K562 (cell line): ENCODE measurements at regions not wholly inside any gene's neighbourhood (a gene's known extent, or its start where the extent isn't known, plus 50 kb on each side); places are given as distances from the start of the nearest gene placed in this dataset.
A peak's percentile ranks its signal among the peaks of the same experiment; 100 is the strongest.

ENCODE experiments used
- ATAC-seq: fragments of 200-7000 bp; cut with Tn5 transposase; 3 replicates; pipeline ENCODE4 v1.9.1; 2020; ENCODE audit warnings: moderate library complexity
- BruUV-seq: library from RNA; stranded (reverse); fragments of 400-500 nt; replicated peaks from 2 replicates; lab custom pipeline; 2021; lab: Mats Ljungman, UMichigan
- CTCF ChIA-PET: fragments of 300-600 bp; formaldehyde crosslinking; extraction: SDS; loops from one replicate; lab custom pipeline; 2021; ENCODE audit warnings: low intra/inter-chr PET ratio; lab: Yijun Ruan, JAX
- POLR2A ChIA-PET: fragments of 300-600, 350-650 bp; sonication (Branson Sonifier 250); formaldehyde crosslinking; extraction: SDS; loops from one replicate; lab custom pipeline; 2021; ENCODE audit warnings: antibody characterized with exemption, inconsistent platforms; lab: Yijun Ruan, JAX
- DNase-seq, 4 experiments: peaks; one replicate each; pipeline versions ENCODE4 v3.0.0 to v3.0.0-alpha.2; 2011 to 2018; ENCODE audit warnings: low spot score in 3 of 4, mixed read lengths in 3 of 4; ENCODE audit errors: extremely low read depth in 1 of 4
- FAIRE-seq: peaks from 2 replicates; lab custom pipeline; 2011; peaks lifted over from hg19 to GRCh38; lab: Jason Lieb, UNC
- H2AFZ ChIP-seq: 2 replicates; pipeline ENCODE4 v1.6.0; 2011; ENCODE audit warnings: low read depth, low read length, control low read depth, inconsistent platforms
- H3K27ac ChIP-seq: fragments of 200-600 bp; 3 replicates; pipeline ENCODE4 v1.8.0; 2011; ENCODE audit warnings: low read depth, mild to moderate bottlenecking, control low read depth, inconsistent platforms, low read length, moderate library complexity, mixed read lengths; ENCODE audit errors: extremely low read depth
- H3K27me3 ChIP-seq, 2 experiments: fragments of 300-600 bp in 1 of 2; 2 replicates in 1 of 2; 3 replicates in 1 of 2; pipeline versions ENCODE4 v1.6.0 to v1.8.0; 2011; ENCODE audit warnings: inconsistent platforms in 2 of 2, low read length in 2 of 2, mild to moderate bottlenecking in 1 of 2, mixed read lengths in 1 of 2, moderate library complexity in 1 of 2; ENCODE audit not compliant: control insufficient read depth in 2 of 2, insufficient read depth in 2 of 2
- H3K36me3 ChIP-seq: fragments of 300-600 bp; 3 replicates; pipeline ENCODE4 v1.8.0; 2011; ENCODE audit warnings: mild to moderate bottlenecking, low read length, inconsistent platforms; ENCODE audit not compliant: control insufficient read depth, insufficient read depth
- H3K4me1 ChIP-seq, 2 experiments: fragments of 200-600 bp in 1 of 2; replicated peaks in 1 of 2; 2 replicates in 1 of 2; 3 replicates in 1 of 2; pipeline versions ENCODE4 v1.5.1 to v1.8.0; 2011; ENCODE audit warnings: inconsistent platforms in 2 of 2, low read length in 2 of 2, mild to moderate bottlenecking in 1 of 2, mixed read lengths in 1 of 2, moderate library complexity in 1 of 2; ENCODE audit not compliant: control insufficient read depth in 2 of 2, insufficient read depth in 2 of 2
- H3K4me2 ChIP-seq: 2 replicates; pipeline ENCODE4 v1.6.1; 2011; ENCODE audit warnings: low read length, control low read depth, inconsistent platforms, mixed read lengths; ENCODE audit not compliant: insufficient read depth
- H3K4me3 ChIP-seq: fragments of 200-600 bp; sonication (generic), shearing (Covaris generic); 2 replicates; pipeline ENCODE4 v1.5.1; 2016; ENCODE audit warnings: control low read depth, inconsistent platforms
- H3K79me2 ChIP-seq: fragments of 200-600 bp; 3 replicates; pipeline ENCODE4 v1.8.0; 2011; ENCODE audit warnings: low read length, inconsistent platforms; ENCODE audit not compliant: control insufficient read depth, insufficient read depth
- H3K9ac ChIP-seq, 2 experiments: 2 replicates each; pipeline versions ENCODE4 v1.6.0 to v1.6.1; 2011; ENCODE audit warnings: low read depth in 2 of 2, low read length in 2 of 2, control low read depth in 1 of 2, inconsistent platforms in 1 of 2, mild to moderate bottlenecking in 1 of 2, mixed read lengths in 1 of 2; ENCODE audit not compliant: insufficient read depth in 1 of 2
- H3K9me1 ChIP-seq: one replicate; pipeline ENCODE4 v1.6.0; 2011; ENCODE audit warnings: inconsistent platforms, mild to moderate bottlenecking, low read length, moderate library complexity; ENCODE audit not compliant: control insufficient read depth, insufficient read depth
- H3K9me3 ChIP-seq: replicated peaks from 2 replicates; pipeline ENCODE4 v1.5.1; 2011; ENCODE audit warnings: low read depth, low read length, inconsistent platforms; ENCODE audit not compliant: control insufficient read depth, insufficient read depth
- H4K20me1 ChIP-seq: replicated peaks from 2 replicates; pipeline ENCODE4 v1.6.1; 2011; ENCODE audit warnings: low read length, inconsistent platforms, mixed read lengths; ENCODE audit not compliant: control insufficient read depth, insufficient read depth
- CBX8 ChIP-seq: fragments of 200-600 bp; sonication (generic); IDR thresholded peaks from 2 replicates; pipeline ENCODE4 v1.6.1; 2012; ENCODE audit warnings: borderline replicate concordance, mixed run types, low read depth, mild to moderate bottlenecking, moderate library complexity, mixed read lengths, low read length, control low read depth, inconsistent platforms; ENCODE audit not compliant: poor library complexity, severe bottlenecking; ENCODE audit errors: extremely low read depth
- ERF ChIP-seq: fragments of 450-650 bp; formaldehyde crosslinking; IDR thresholded peaks from 2 replicates; pipeline ENCODE4 v1.4.0; 2020; ENCODE audit warnings: mild to moderate bottlenecking, mixed read lengths
- FOSL1 ChIP-seq: fragments of 200-800 bp; sonication (Bioruptor generic); conservative IDR thresholded peaks from 2 replicates; pipeline ENCODE4 v1.6.1; 2016; ENCODE audit warnings: missing genetic modification characterization, missing compliant biosample characterization
- SMAD1 ChIP-seq: fragments of 150-350 bp; IDR thresholded peaks from 2 replicates; pipeline ENCODE4 v1.6.1; 2014; ENCODE audit warnings: low read length, low read depth; ENCODE audit not compliant: partially characterized antibody
- SRSF3 ChIP-seq: fragments of 200-400 bp; formaldehyde crosslinking; IDR thresholded peaks from 2 replicates; pipeline ENCODE4 v1.6.1; 2016; ENCODE audit warnings: mild to moderate bottlenecking, low read length, moderate library complexity; ENCODE audit not compliant: insufficient read depth
- ZNF224 ChIP-seq: sonication (generic); formaldehyde crosslinking; IDR thresholded peaks from 2 replicates; pipeline ENCODE4 v1.8.0; 2022; ENCODE audit warnings: mild to moderate bottlenecking, missing genetic modification reagents
- WGBS: fragments of 100-300 bp; shearing (Covaris generic); methylation state at CpG from one replicate; pipeline ENCODE4 v1.1.6; 2016; ENCODE audit warnings: low coverage, mixed read lengths; ENCODE audit not compliant: insufficient coverage; ENCODE audit errors: missing lambda C conversion rate; 5-methylcytosine and 5-hydroxymethylcytosine counted together
- in situ Hi-C: fragments of 300-500 bp; cut with MboI; formaldehyde crosslinking; loops from 4 replicates; pipeline ENCODE4 v1.15.0; 2018; ENCODE audit warnings: inconsistent platforms, mixed read lengths
- intact Hi-C: fragments of 100-400 bp; cut with micrococcal nuclease; formaldehyde crosslinking; loops from 2 replicates; pipeline ENCODE4 v1.14.2; 2022

GRCh38 chr5:54837093-54837492 lies 148.3 kb downstream of the ESM1 start:
- no TSS peak for BruUV-seq

GRCh38 chr5:54835647-54836046 lies 149.7 kb downstream of the ESM1 start:
- Histone ChIP-seq H3K4me3 (no peak overlapping the region), H3K9me1 (no peaks in the 10 kb centered on the region), H3K79me2 (no peaks in the 10 kb centered on the region), H3K4me1 (no peaks in the 10 kb centered on the region; a peak in 1 of 5 replicates), H3K9ac (no peak overlapping the region), H2AFZ (no peak overlapping the region), H3K9me3 (no peaks in the 10 kb centered on the region), H3K27ac (no peak overlapping the region), H3K27me3 (peaks cover 18 to 32% of the 10 kb centered on the region in 2 experiments), H4K20me1 (no peaks in the 10 kb centered on the region; the same call in 1 of the 2 replicates), H3K36me3 (no peaks in the 10 kb centered on the region), H3K4me2 (no peak overlapping the region)
- WGBS, result 0% methylated on average over 2 of the region's 2 CpGs
- BruUV-seq, result no TSS peak
- TF ChIP-seq ZNF224 (CRISPR knock-in tag), result no peak
- peak; percentile 59 for TF ChIP-seq FOSL1
- in situ Hi-C loops (no loop called here), intact Hi-C loops (no loop called here)
- ChIA-PET POLR2A (interaction anchor here (1.6 kb wide), 1 partner anchor 312 kb away, joined by 4 read pairs; no protein-coding TSS in a partner anchor), CTCF (no interaction called here)
- no peak for FAIRE-seq
- DNase-seq, result no peak
- ATAC-seq, result no peak

More at GRCh38 chr5:54837093-54837492, 148.3 kb downstream of the ESM1 start:
- POLR2A ChIA-PET, result interaction anchor here (0.6 to 0.8 kb wide), 3 partner anchors 31 to 684 kb away, joined by 3 to 4 read pairs (median 4); no protein-coding TSS in a partner anchor
- intact Hi-C loops (no loop called here), in situ Hi-C loops (no loop called here)
- 4% methylated on average over 7 of the region's 7 CpGs for WGBS
- no peak for ATAC-seq
- H3K4me2 ChIP-seq, result no peak overlapping the region
- no peak overlapping the region for H3K4me3 ChIP-seq
- DNase-seq, result no peak
- no peak overlapping the region for H3K27ac ChIP-seq
- H3K4me1 ChIP-seq, result no peaks in the 10 kb centered on the region; a peak in 1 of 5 replicates
- peaks cover 15 to 27% of the 10 kb centered on the region in 2 experiments for H3K27me3 ChIP-seq
- FAIRE-seq, result no peak
- CTCF ChIA-PET, result interaction anchor here (0.6 kb wide), 1 partner anchor 26 kb away, joined by 6 read pairs; no protein-coding TSS in a partner anchor
- no peaks in the 10 kb centered on the region for H3K79me2 ChIP-seq
- H2AFZ ChIP-seq, result no peak overlapping the region
- no peaks in the 10 kb centered on the region; the same call in 1 of the 2 replicates for H4K20me1 ChIP-seq
- H3K9ac ChIP-seq, result no peak overlapping the region
- H3K9me1 ChIP-seq, result no peaks in the 10 kb centered on the region
- no peaks in the 10 kb centered on the region for H3K36me3 ChIP-seq
- no peak for TF ChIP-seq ERF (CRISPR knock-in tag)
- no peak for TF ChIP-seq SRSF3
- TF ChIP-seq CBX8, result peak; percentile 49
- TF ChIP-seq SMAD1, result no peak
- H3K9me3 ChIP-seq, result no peaks in the 10 kb centered on the region
